Ovary (tissue), 7 donors: ENCODE measurements at regions not wholly inside any gene's neighbourhood (a gene's known extent, or its start where the extent isn't known, plus 50 kb on each side); places are given as distances from the start of the nearest gene placed in this dataset.

Source experiments
- DNase-seq, 5 donors: peaks; one replicate each; pipeline ENCODE4 v3.0.0-alpha.2; 2019 to 2020
- H3K27ac ChIP-seq, 2 donors: fragments of 200-600 bp; one replicate each; pipeline versions ENCODE4 v1.5.1 to v1.8.0; 2019 to 2022
- H3K27me3 ChIP-seq: fragments of 200-600 bp; one replicate; pipeline ENCODE4 v1.8.0; 2022
- H3K36me3 ChIP-seq: fragments of 200-600 bp; sonication (generic); one replicate; pipeline ENCODE4 v1.5.1; 2019
- H3K4me1 ChIP-seq: one replicate; pipeline ENCODE4 v1.8.1; 2013; ENCODE audit warnings: mild to moderate bottlenecking, moderate library complexity; ENCODE audit not compliant: insufficient read depth
- H3K4me3 ChIP-seq: fragments of 200-600 bp; sonication (generic); one replicate; pipeline ENCODE4 v1.5.1; 2017
- H3K9me3 ChIP-seq, 2 donors: fragments of 200-600 bp in 1 of 2; sonication (generic) in 1 of 2; one replicate each; pipeline versions ENCODE4 v1.5.1 to v1.8.1; 2013 to 2019; ENCODE audit warnings: mild to moderate bottlenecking in 1 of 2, moderate library complexity in 1 of 2
- CTCF ChIP-seq, 3 donors: fragments of 450-650 bp in 2 of 3; fragments of 200-600 bp in 1 of 3; IDR thresholded peaks; one replicate each; pipeline versions ENCODE4 v1.5.1 to v1.8.0; 2016 to 2022; ENCODE audit warnings: antibody characterized with exemption in 3 of 3, mild to moderate bottlenecking in 1 of 3
- EP300 ChIP-seq: sonication (generic); formaldehyde crosslinking; IDR thresholded peaks from one replicate; pipeline ENCODE4 v1.6.1; 2017; ENCODE audit warnings: antibody characterized with exemption
- POLR2A ChIP-seq: fragments of 450-650 bp; IDR thresholded peaks from one replicate; pipeline ENCODE4 v1.6.1; 2017; ENCODE audit warnings: antibody characterized with exemption, mild to moderate bottlenecking, moderate library complexity
- WGBS, 3 donors: extraction: QIAGEN DNeasy Blood & Tissue Kit in 1 of 3; methylation state at CpG; one replicate each; pipeline versions ENCODE4 v1.1.5 to v1.1.7; 2013 to 2017; 5-methylcytosine and 5-hydroxymethylcytosine counted together
- intact Hi-C, 4 donors: fragments of 100-400 bp; cut with DNase I; formaldehyde crosslinking; loops; one replicate each; pipeline versions ENCODE4 v1.11.0 to v1.15.1; 2022 to 2023
- donor health status: DM: no; HTN: no; CAD: no; lungs with moderate emphysema.
- donor health status: DM: no; HTN: no; CAD: no.
- donor health status: Bipolar disorder and iron deficiency.
- donor health status: DM: no; HTN: no; CAD: no.
- donor health status: DM: yes; HTN: yes; CAD: no.

GRCh38 chr17:6278376-6278775, 156.5 kb downstream of the AIPL1 start:
- H3K4me3 ChIP-seq: no peak overlapping the region
- 57 to 75% (median 69%) methylated on average over 4 of the region's 4 CpGs for WGBS, 3 donors
- intact Hi-C loops: loop anchor here in 1 of 4 donors (5.0 kb wide), 1 partner anchor 641 kb away; no protein-coding TSS in a partner anchor
- H3K27me3 ChIP-seq: no peaks in the 10 kb centered on the region
- DNase-seq: no peak
- TF ChIP-seq POLR2A (no peak), EP300 (no peak), CTCF (IDR thresholded peaks at IDR 0.05) (no peak)
- no peaks in the 10 kb centered on the region for H3K36me3 ChIP-seq
- no peaks in the 10 kb centered on the region for H3K4me1 ChIP-seq
- no peak overlapping the region for H3K27ac ChIP-seq
- H3K9me3 ChIP-seq: no peaks in the 10 kb centered on the region

GRCh38 chr17:6276711-6277110, 158.2 kb downstream of the AIPL1 start:
- Histone ChIP-seq H3K27ac (no peak overlapping the region), H3K27me3 (no peaks in the 10 kb centered on the region), H3K4me3 (no peak overlapping the region), H3K9me3 (no peaks in the 10 kb centered on the region), H3K36me3 (no peaks in the 10 kb centered on the region), H3K4me1 (no peaks in the 10 kb centered on the region)
- TF ChIP-seq CTCF (IDR thresholded peaks at IDR 0.05) (no peak), POLR2A (no peak), EP300 (no peak)
- 38 to 48% (median 44%) methylated on average over 5 of the region's 5 CpGs for WGBS, 3 donors
- intact Hi-C loops: loop anchor here in 1 of 4 donors (5.0 kb wide), 1 partner anchor 639 kb away; no protein-coding TSS in a partner anchor
- DNase-seq: no peak

GRCh38 chr17:6274310-6274709, 160.6 kb downstream of the AIPL1 start:
- no peak for DNase-seq
- Histone ChIP-seq H3K36me3 (no peaks in the 10 kb centered on the region), H3K27ac (no peak overlapping the region), H3K9me3 (no peaks in the 10 kb centered on the region), H3K4me3 (no peak overlapping the region), H3K4me1 (no peaks in the 10 kb centered on the region), H3K27me3 (no peaks in the 10 kb centered on the region)
- 45 to 93% (median 80%) methylated on average over 6 of the region's 6 CpGs for WGBS, 3 donors
- intact Hi-C loops: no loop called here
- TF ChIP-seq EP300 (no peak), CTCF (IDR thresholded peaks at IDR 0.05) (no peak), POLR2A (no peak)

- H3K9me3 ChIP-seq: no peaks in the 10 kb centered on the region
- DNase-seq: no peak
- intact Hi-C loops: no loop called here
- TF ChIP-seq CTCF (IDR thresholded peaks at IDR 0.05) (no peak), POLR2A (no peak), EP300 (no peak)
- no peaks in the 10 kb centered on the region for H3K4me1 ChIP-seq
- H3K36me3 ChIP-seq: no peaks in the 10 kb centered on the region
- H3K27me3 ChIP-seq: no peaks in the 10 kb centered on the region
- no peak overlapping the region for H3K4me3 ChIP-seq
- no peak overlapping the region for H3K27ac ChIP-seq
- 9 to 11% (median 10%) methylated on average over 4 of the region's 4 CpGs for WGBS, 3 donors
Measured at GRCh38 chr17:6269478-6269877, 165.4 kb downstream of the AIPL1 start.

GRCh38 chr17:6261466-6261865, 173.5 kb downstream of the AIPL1 start:
- Histone ChIP-seq H3K4me1 (no peaks in the 10 kb centered on the region), H3K9me3 (no peaks in the 10 kb centered on the region), H3K27me3 (no peaks in the 10 kb centered on the region), H3K27ac (no peak overlapping the region), H3K36me3 (no peaks in the 10 kb centered on the region), H3K4me3 (no peak overlapping the region)
- intact Hi-C loops: no loop called here
- WGBS, 3 donors: 17 to 33% (median 19%) methylated on average over 6 of the region's 6 CpGs
- TF ChIP-seq POLR2A (no peak), EP300 (no peak), CTCF (IDR thresholded peaks at IDR 0.05) (no peak)
- DNase-seq: no peak
